ENCODE measurements at regions not wholly inside any gene's neighbourhood (a gene's known extent, or its start where the extent isn't known, plus 50 kb on each side); places are given as distances from the start of the nearest gene placed in this dataset.

GRCh38 chr5:5752844-5753243 lies 330.4 kb downstream of the ICE1 start:
- Histone ChIP-seq H3K36me3 (ENCODE audit: low read depth) (no peaks in the 10 kb centered on the region), H3K9me3 (no peaks in the 10 kb centered on the region), H3K4me1 (ENCODE audit: low read depth) (no peaks in the 10 kb centered on the region), H3K4me3 (no peak overlapping the region)
- peak; percentile 37 for ATAC-seq
- DNase-seq, result no peak
- no peak for TF ChIP-seq CTCF (IDR thresholded peaks at IDR 0.05)
- intact Hi-C loops (cut with DNase I, micrococcal nuclease), result no loop called here

GRCh38 chr5:5751987-5752386 lies 329.5 kb downstream of the ICE1 start:
- H3K4me3 ChIP-seq, result no peak overlapping the region
- no peaks in the 10 kb centered on the region for H3K9me3 ChIP-seq
- no peak for DNase-seq
- H3K36me3 ChIP-seq (ENCODE audit: low read depth), result no peaks in the 10 kb centered on the region
- TF ChIP-seq CTCF (IDR thresholded peaks at IDR 0.05), result no peak
- H3K4me1 ChIP-seq (ENCODE audit: low read depth), result no peaks in the 10 kb centered on the region
- intact Hi-C loops (cut with DNase I, micrococcal nuclease), result no loop called here
- ATAC-seq, result no peak

GRCh38 chr5:5751498-5751897 lies 329.0 kb downstream of the ICE1 start:
- ATAC-seq (no peak), DNase-seq (no peak)
- Histone ChIP-seq H3K4me1 (ENCODE audit: low read depth) (no peaks in the 10 kb centered on the region), H3K4me3 (no peak overlapping the region), H3K36me3 (ENCODE audit: low read depth) (no peaks in the 10 kb centered on the region), H3K9me3 (no peaks in the 10 kb centered on the region)
- no peak for TF ChIP-seq CTCF (IDR thresholded peaks at IDR 0.05)
- intact Hi-C loops (cut with DNase I, micrococcal nuclease), result no loop called here

GRCh38 chr5:5741418-5741817 lies 318.9 kb downstream of the ICE1 start:
- no peak for TF ChIP-seq CTCF (IDR thresholded peaks at IDR 0.05)
- H3K9me3 ChIP-seq, result peaks cover 20% of the 10 kb centered on the region
- no peak for ATAC-seq

GRCh38 chr5:5739490-5739945 lies 317.0 kb downstream of the ICE1 start:
- DNase-seq, result no peak
- ATAC-seq, result no peak
- Histone ChIP-seq H3K4me1 (ENCODE audit: low read depth) (no peaks in the 10 kb centered on the region), H3K9me3 (peaks cover 13% of the 10 kb centered on the region), H3K4me3 (no peak overlapping the region), H3K36me3 (ENCODE audit: low read depth) (no peaks in the 10 kb centered on the region)
- intact Hi-C loops (cut with DNase I, micrococcal nuclease), result no loop called here
- TF ChIP-seq CTCF (IDR thresholded peaks at IDR 0.05), result no peak

More at GRCh38 chr5:5741418-5741817, 318.9 kb downstream of the ICE1 start:
- H3K36me3 ChIP-seq (ENCODE audit: low read depth), result no peaks in the 10 kb centered on the region
- no peak overlapping the region for H3K4me3 ChIP-seq
- DNase-seq, result no peak
- H3K4me1 ChIP-seq (ENCODE audit: low read depth), result no peaks in the 10 kb centered on the region
- intact Hi-C loops (cut with DNase I, micrococcal nuclease), result no loop called here

Data from mucosa of descending colon (tissue), 3 donors.